NCI-H345 (cell line): ENCODE measurements at regions not wholly inside any gene's neighbourhood (a gene's known extent, or its start where the extent isn't known, plus 50 kb on each side); places are given as distances from the start of the nearest gene placed in this dataset.
"Not testable (repeated sequence)": the region's sequence is repeated elsewhere in the genome, so short reads cannot be mapped to it uniquely, and the experiment has no call there.

Experiments used
- DNase-seq: peaks from one replicate; lab custom pipeline; 2025; lab: John Stamatoyannopoulos, UW

GRCh38 chr22:22758101-22758807 is 113.8 kb downstream of the GGTLC2 start:
- DNase-seq: not testable (repeated sequence)

- DNase-seq: no peak
These were observed 115.0 kb downstream of the GGTLC2 start for GRCh38 chr22:22759371-22759770.

DNA sequence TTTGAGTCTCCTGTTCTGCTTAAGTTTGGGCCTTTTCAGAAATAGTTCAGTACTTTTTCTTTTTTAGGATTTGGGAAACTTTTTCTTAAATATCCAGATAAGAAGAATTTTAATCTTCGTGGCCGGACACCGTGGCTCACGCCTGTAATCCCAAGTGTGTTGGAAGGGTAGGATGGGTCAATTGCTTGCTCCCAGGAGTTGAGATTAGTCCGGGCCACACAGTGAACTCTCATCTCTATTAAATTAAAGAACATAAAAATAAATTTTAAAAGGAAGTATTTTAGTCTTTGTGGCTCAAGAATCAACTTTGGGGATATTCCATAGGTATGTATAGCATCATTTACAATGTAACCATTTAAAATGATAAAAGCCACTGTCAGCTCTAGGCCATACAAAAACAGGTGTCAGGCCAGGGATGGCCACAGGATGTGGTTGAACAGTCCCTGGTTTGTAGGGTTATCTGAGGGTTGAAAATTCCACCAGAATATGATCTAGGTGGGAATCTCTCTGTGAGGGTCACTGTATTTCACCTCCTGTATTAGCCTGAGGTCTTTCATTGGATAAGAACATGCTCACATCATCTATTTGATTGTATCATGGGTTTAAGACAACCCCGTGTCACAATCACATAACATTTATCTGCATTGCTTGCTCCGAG is 115.6 kb downstream of the GGTLC2 start:
- no peak for DNase-seq

DNA sequence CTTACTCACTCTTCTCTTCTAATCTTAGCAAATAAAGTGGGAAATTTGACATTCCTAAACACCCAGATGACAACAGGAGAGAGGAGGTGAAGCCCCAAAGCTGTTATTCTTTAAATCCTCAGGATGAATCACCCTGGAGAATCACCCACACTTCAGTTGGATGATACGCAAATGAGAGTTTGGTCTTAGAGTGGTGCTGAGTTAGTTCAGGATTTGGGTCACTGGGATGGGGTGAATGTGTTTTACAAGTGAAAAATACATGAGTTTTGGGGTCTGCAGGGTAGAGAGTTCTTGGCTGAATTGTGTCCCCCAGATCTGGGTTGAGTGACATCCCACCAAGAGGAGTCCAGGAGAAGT is 117.2 kb downstream of the GGTLC2 start:
- DNase-seq: no peak

- DNase-seq: no peak
These were observed 117.8 kb downstream of the GGTLC2 start for GRCh38 chr22:22761963-22762772.

- no peak for DNase-seq
These were observed 119.1 kb downstream of the GGTLC2 start for GRCh38 chr22:22763512-22763911.

DNA sequence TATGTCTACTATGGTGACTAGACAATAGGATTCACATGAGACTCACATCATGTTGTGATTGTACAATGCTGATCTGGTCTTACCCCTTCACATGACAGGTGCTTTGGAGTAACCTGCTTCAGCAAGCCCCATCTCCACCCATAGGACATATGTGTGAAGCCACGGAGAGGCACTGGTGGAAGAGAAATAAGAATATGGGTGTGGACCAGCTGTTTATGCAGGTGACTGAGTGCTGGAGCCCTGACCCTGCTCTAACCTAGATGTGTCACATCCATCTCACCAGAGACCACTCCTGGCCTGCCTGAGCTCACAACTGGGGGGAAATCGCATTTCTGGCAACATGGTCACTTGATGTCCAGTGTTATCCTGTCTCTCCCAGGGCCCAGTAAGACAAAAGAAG is 119.7 kb downstream of the GGTLC2 start:
- DNase-seq: no peak

GRCh38 chr22:22767876-22768602 is 119.6 kb upstream of the IGLL5 start:
- no peak for DNase-seq

DNA sequence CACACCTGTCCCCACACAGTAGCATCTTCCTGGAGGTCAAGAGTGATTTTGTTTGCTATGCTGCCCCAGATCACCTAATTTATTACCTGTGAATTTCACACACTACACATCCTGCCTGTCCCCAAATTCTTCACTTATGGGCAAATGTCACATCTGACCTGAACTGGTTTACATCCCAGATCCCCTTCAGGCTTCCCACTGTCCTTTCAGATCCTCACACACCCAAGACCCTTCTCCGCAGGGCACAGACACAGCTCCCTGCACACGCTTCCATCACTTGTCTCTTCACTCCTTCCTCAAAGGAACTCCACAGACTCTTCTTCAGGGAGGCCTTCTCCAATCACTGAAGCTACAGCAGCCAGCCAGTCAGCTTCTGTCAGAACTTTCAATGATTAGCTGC is 118.7 kb upstream of the IGLL5 start:
- DNase-seq: no peak

GRCh38 chr22:22769434-22770279 is 118.0 kb upstream of the IGLL5 start:
- no peak for DNase-seq

DNA sequence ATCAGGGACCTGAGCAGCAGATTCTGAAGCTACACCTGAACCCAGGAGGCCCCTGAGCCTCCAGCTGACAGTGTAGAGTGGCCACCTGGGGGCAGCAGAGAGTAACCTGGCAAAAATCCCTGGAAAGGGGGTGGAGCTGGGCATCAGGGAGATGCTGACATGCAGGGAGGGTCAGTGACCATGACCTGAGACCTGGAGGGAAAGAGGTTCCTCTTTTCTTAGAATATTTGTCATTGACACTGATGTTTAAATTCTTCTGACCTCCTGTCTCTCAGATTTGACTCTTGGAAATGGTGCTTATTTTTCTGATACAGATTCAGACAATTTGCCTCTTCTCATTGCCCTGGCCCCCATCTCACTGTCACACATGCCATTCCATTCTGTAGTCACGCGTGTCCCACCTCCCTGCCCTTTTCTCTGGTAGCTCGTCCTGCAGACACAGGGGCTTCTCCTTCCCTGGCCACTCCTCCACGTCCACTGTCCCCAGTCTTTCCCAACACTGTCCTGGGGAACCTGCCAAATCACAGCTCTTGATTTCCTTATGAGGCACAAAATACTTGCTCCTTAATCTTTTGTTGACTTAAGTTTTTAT is 117.2 kb upstream of the IGLL5 start:
- peak; percentile 34 for DNase-seq

GRCh38 chr22:22770881-22771280 is 116.7 kb upstream of the IGLL5 start:
- DNase-seq: no peak

DNA sequence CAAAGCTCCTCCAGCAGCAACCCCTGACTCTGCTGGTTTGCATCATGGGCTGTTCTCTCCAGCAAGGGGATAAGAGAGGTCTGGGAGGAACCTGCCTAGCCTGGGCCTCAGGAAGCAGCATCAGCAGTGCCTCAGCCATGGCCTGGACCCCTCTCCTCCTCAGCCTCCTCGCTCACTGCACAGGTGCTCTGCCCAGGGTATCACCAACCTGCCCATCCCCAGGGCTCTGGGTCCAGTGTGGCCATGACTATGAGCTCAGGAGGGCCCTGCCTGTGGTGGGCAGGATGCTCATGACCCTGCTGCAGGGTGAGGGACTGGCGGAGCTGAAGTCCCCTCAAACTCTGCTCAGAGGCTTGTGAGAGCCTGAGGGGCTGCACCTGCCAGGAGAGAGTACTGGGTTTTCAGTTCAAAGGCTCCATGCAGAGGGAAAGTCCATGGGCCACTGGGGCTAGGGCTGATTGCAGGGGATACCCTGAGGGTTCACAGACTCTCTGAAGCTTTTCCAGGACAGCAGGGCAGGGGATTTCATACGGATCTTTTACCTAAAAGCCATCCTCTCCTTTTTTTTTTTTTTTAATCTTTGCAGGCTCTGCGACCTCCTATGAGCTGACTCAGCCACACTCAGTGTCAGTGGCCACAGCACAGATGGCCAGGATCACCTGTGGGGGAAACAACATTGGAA is 115.8 kb upstream of the IGLL5 start:
- DNase-seq: no peak

GRCh38 chr22:22772396-22772795 is 115.2 kb upstream of the IGLL5 start:
- no peak for DNase-seq

GRCh38 chr22:22772883-22773282 is 114.7 kb upstream of the IGLL5 start:
- DNase-seq: no peak

- DNase-seq: no peak
These were observed 114.2 kb upstream of the IGLL5 start for GRCh38 chr22:22773427-22773826.

- no peak for DNase-seq
These were observed 113.5 kb upstream of the IGLL5 start for GRCh38 chr22:22773979-22774604.

DNA sequence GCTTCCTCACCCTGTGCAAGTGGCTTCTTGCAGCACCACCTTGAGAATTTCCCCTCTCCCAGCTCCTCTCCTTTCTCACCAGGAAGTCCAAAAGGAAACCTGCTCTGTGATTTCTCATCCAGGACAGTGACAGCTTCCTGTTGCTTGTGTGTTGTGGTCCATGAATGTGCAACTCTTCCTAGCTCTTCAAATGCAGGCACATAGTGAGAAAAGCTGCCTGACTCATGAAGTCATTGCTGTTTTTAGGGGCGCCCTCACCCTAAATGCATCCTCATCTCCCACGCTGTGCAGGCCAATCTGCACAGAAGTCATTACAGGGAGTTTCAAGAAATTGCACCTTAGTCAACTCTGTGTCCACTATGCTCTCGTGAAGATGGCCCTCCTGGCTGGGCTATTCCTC is 112.9 kb upstream of the IGLL5 start:
- DNase-seq: not testable (repeated sequence)

DNA sequence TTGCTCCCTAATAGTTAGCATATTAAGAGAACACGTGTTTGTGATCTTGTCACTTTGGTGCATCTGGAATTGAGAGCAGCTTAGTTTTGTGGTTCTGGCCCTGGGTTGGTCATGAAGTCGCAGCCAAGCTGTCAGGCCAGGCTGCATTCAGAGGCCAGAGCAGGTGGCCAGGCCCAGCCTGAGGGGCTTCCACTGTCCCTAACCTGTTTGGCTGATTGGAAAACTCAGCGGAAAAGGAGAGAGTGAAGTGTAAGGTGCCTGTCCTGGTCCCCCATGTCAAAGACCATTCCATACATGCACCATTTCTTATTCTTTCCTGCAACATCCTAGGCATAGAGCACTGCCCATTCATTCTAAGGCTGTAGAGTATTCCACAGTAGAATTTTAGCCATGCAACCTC is 111.5 kb upstream of the IGLL5 start:
- DNase-seq: no peak

- DNase-seq: no peak
These were observed 108.4 kb upstream of the IGLL5 start for GRCh38 chr22:22779213-22779612.
